Fibroblast of lung (primary cell): ENCODE measurements at regions not wholly inside any gene's neighbourhood (a gene's known extent, or its start where the extent isn't known, plus 50 kb on each side); places are given as distances from the start of the nearest gene placed in this dataset.

Experiments used
- DNase-seq, 2 donors: peaks; one replicate each; pipeline versions ENCODE4 v3.0.0 to v3.0.0-alpha.2; 2010; ENCODE audit warnings: low read depth in 2 of 2
- H2AFZ ChIP-seq: 2 replicates; pipeline ENCODE4 v1.5.1; 2012; ENCODE audit warnings: low read length, control low read depth, inconsistent platforms
- H3K27ac ChIP-seq: 2 replicates; pipeline ENCODE4 v1.5.1; 2011; ENCODE audit warnings: low read length, control low read depth; ENCODE audit not compliant: insufficient read depth
- H3K27me3 ChIP-seq: 2 replicates; pipeline ENCODE4 v1.5.1; 2011; ENCODE audit warnings: mild to moderate bottlenecking, low read length; ENCODE audit not compliant: control insufficient read depth, insufficient read depth
- H3K36me3 ChIP-seq: 2 replicates; pipeline ENCODE4 v1.5.1; 2011; ENCODE audit warnings: low read length; ENCODE audit not compliant: control insufficient read depth, insufficient read depth
- H3K4me1 ChIP-seq: 2 replicates; pipeline ENCODE4 v1.5.1; 2011; ENCODE audit warnings: low read length; ENCODE audit not compliant: control insufficient read depth, insufficient read depth; ENCODE audit errors: extremely low read depth
- H3K4me2 ChIP-seq: 2 replicates; pipeline ENCODE4 v1.5.1; 2011; ENCODE audit warnings: low read length, control low read depth; ENCODE audit not compliant: insufficient read depth; ENCODE audit errors: extremely low read depth
- H3K4me3 ChIP-seq, 4 experiments: fragments of 200-600 bp in 1 of 4; sonication (generic) in 1 of 4; replicated peaks in 1 of 4; 2 replicates each; pipeline ENCODE4 v1.5.1; 2011 to 2016; ENCODE audit warnings: low read length in 4 of 4, low read depth in 3 of 4, mild to moderate bottlenecking in 3 of 4, control low read depth in 2 of 4, inconsistent platforms in 1 of 4, mixed read lengths in 1 of 4; ENCODE audit not compliant: insufficient read depth in 1 of 4; ENCODE audit errors: control extremely low read depth in 1 of 4
- H3K79me2 ChIP-seq: 2 replicates; pipeline ENCODE4 v1.5.1; 2012; ENCODE audit warnings: mild to moderate bottlenecking, low read length, inconsistent platforms; ENCODE audit not compliant: control insufficient read depth, insufficient read depth
- H3K9ac ChIP-seq: 2 replicates; pipeline ENCODE4 v1.5.1; 2011; ENCODE audit warnings: mild to moderate bottlenecking, low read length, control low read depth; ENCODE audit not compliant: insufficient read depth
- H3K9me3 ChIP-seq: 2 replicates; pipeline ENCODE4 v1.5.1; 2012; ENCODE audit warnings: low read depth, low read length; ENCODE audit not compliant: control insufficient read depth, insufficient read depth
- H4K20me1 ChIP-seq: 2 replicates; pipeline ENCODE4 v1.5.1; 2011; ENCODE audit warnings: low read length; ENCODE audit not compliant: control insufficient read depth, insufficient read depth; ENCODE audit errors: extremely low read depth
- CTCF ChIP-seq, 2 donors: IDR thresholded peaks in 1 of 2; conservative IDR thresholded peaks in 1 of 2; 1 replicate in 1 of 2; 2 replicates in 1 of 2; pipeline ENCODE4 v1.5.1; 2011 to 2012; ENCODE audit warnings: low read length in 2 of 2, control low read depth in 1 of 2, inconsistent platforms in 1 of 2, low read depth in 1 of 2, mild to moderate bottlenecking in 1 of 2
- EZH2 ChIP-seq: IDR thresholded peaks from 2 replicates; pipeline ENCODE4 v1.5.1; 2012; ENCODE audit warnings: low read length, control low read depth, mild to moderate bottlenecking; ENCODE audit errors: missing control alignments

GRCh38 chr2:181281206-181281832 is 175.9 kb upstream of the ITGA4 start:
- H3K36me3 ChIP-seq, result no peaks in the 10 kb centered on the region
- no peaks in the 10 kb centered on the region for H3K27me3 ChIP-seq
- no peaks in the 10 kb centered on the region for H3K9me3 ChIP-seq
- DNase-seq, result peak in 1 of 2 donors; percentile 54
- TF ChIP-seq EZH2 (no peak), CTCF (conservative IDR thresholded peaks at IDR 0.05 in 1 of 2, IDR thresholded peaks at IDR 0.05 in 1 of 2; ENCODE audit: low read depth in 1 of 2, low read length in 2 of 2) (no peak)
- H3K4me3 ChIP-seq, result no peak overlapping the region
- no peak overlapping the region for H3K9ac ChIP-seq
- no peak overlapping the region for H2AFZ ChIP-seq
- no peak overlapping the region for H3K27ac ChIP-seq
- no peaks in the 10 kb centered on the region for H4K20me1 ChIP-seq
- no peaks in the 10 kb centered on the region for H3K79me2 ChIP-seq
- no peaks in the 10 kb centered on the region for H3K4me1 ChIP-seq
- H3K4me2 ChIP-seq, result no peak overlapping the region

GRCh38 chr2:181285116-181285515 is 172.1 kb upstream of the ITGA4 start:
- no peak overlapping the region for H3K4me2 ChIP-seq
- TF ChIP-seq EZH2, result no peak
- no peak for TF ChIP-seq CTCF (conservative IDR thresholded peaks at IDR 0.05 in 1 of 2, IDR thresholded peaks at IDR 0.05 in 1 of 2; ENCODE audit: low read depth in 1 of 2, low read length in 2 of 2)
- no peak overlapping the region for H3K4me3 ChIP-seq
- H3K79me2 ChIP-seq, result no peaks in the 10 kb centered on the region
- H3K9ac ChIP-seq, result no peak overlapping the region
- H2AFZ ChIP-seq, result no peak overlapping the region
- DNase-seq, result no peak
- H4K20me1 ChIP-seq, result no peaks in the 10 kb centered on the region
- H3K27ac ChIP-seq, result no peak overlapping the region
- no peaks in the 10 kb centered on the region for H3K36me3 ChIP-seq
- no peaks in the 10 kb centered on the region for H3K27me3 ChIP-seq
- H3K9me3 ChIP-seq, result no peaks in the 10 kb centered on the region
- no peaks in the 10 kb centered on the region for H3K4me1 ChIP-seq

GRCh38 chr2:181289698-181290097 is 167.5 kb upstream of the ITGA4 start:
- Histone ChIP-seq H3K9ac (no peak overlapping the region), H3K9me3 (no peaks in the 10 kb centered on the region), H3K4me1 (no peaks in the 10 kb centered on the region), H4K20me1 (no peaks in the 10 kb centered on the region), H3K79me2 (no peaks in the 10 kb centered on the region), H3K4me2 (no peak overlapping the region), H3K4me3 (no peak overlapping the region), H3K27me3 (no peaks in the 10 kb centered on the region), H3K27ac (no peak overlapping the region), H3K36me3 (no peaks in the 10 kb centered on the region), H2AFZ (no peak overlapping the region)
- DNase-seq, result no peak
- TF ChIP-seq EZH2 (no peak), CTCF (conservative IDR thresholded peaks at IDR 0.05 in 1 of 2, IDR thresholded peaks at IDR 0.05 in 1 of 2; ENCODE audit: low read depth in 1 of 2, low read length in 2 of 2) (no peak)
